B cell (primary cell): ENCODE measurements at regions not wholly inside any gene's neighbourhood (a gene's known extent, or its start where the extent isn't known, plus 50 kb on each side); places are given as distances from the start of the nearest gene placed in this dataset.

Experiments
- ATAC-seq: fragments of 200-7000 bp; cut with Tn5 transposase; one replicate; pipeline ENCODE4 v1.10.0; 2021; ENCODE audit warnings: low read depth, mild to moderate bottlenecking, moderate number of reproducible peaks, moderate library complexity
- CTCF ChIA-PET: fragments of 350-600 bp; sonication (Branson Sonifier 250); formaldehyde crosslinking; loops from one replicate; lab custom pipeline; 2021; ENCODE audit warnings: antibody characterized with exemption, inconsistent platforms; lab: Charles Lee
- POLR2A ChIA-PET: fragments of 350-600 bp; sonication (Branson Sonifier 250); formaldehyde crosslinking; loops from one replicate; lab custom pipeline; 2021; ENCODE audit warnings: antibody characterized with exemption; lab: Charles Lee
- DNase-seq: peaks from one replicate; pipeline ENCODE4 v3.0.0; 2013
- H2AFZ ChIP-seq: 2 replicates; pipeline ENCODE4 v1.6.1; 2012; ENCODE audit warnings: mild to moderate bottlenecking, low read depth, low read length; ENCODE audit not compliant: insufficient read depth, poor library complexity, severe bottlenecking
- H3K27ac ChIP-seq, 2 donors: 1 replicate in 1 of 2; 2 replicates in 1 of 2; pipeline ENCODE4 v1.5.1; 2012 to 2013; ENCODE audit warnings: low read length in 2 of 2, mild to moderate bottlenecking in 2 of 2, moderate library complexity in 1 of 2
- H3K27me3 ChIP-seq, 4 experiments: fragments of 200-600 bp in 1 of 4; sonication (generic) in 1 of 4; replicated peaks in 1 of 4; 1 replicate in 2 of 4; 2 replicates in 2 of 4; pipeline versions ENCODE4 v1.6.1 to v1.7.0; 2013 to 2016; ENCODE audit warnings: low read length in 3 of 4, mild to moderate bottlenecking in 2 of 4, mixed read lengths in 1 of 4, moderate library complexity in 1 of 4; ENCODE audit not compliant: insufficient read depth in 4 of 4, control insufficient read depth in 3 of 4; ENCODE audit errors: control extremely low read depth in 1 of 4
- H3K36me3 ChIP-seq, 2 experiments: replicated peaks in 1 of 2; 1 replicate in 1 of 2; 2 replicates in 1 of 2; pipeline versions ENCODE4 v1.6.1 to v1.7.1; 2013; ENCODE audit warnings: low read length in 1 of 2; ENCODE audit not compliant: insufficient read depth in 2 of 2, control insufficient read depth in 1 of 2; ENCODE audit errors: control extremely low read depth in 1 of 2, extremely low read depth in 1 of 2
- H3K4me1 ChIP-seq, 2 donors: fragments of 200-600 bp in 1 of 2; sonication (generic) in 1 of 2; 1 replicate in 1 of 2; 2 replicates in 1 of 2; pipeline versions ENCODE4 v1.5.1 to v1.6.1; 2013 to 2017; ENCODE audit warnings: low read length in 2 of 2; ENCODE audit not compliant: control insufficient read depth in 2 of 2, insufficient read depth in 2 of 2
- H3K4me2 ChIP-seq: replicated peaks from 2 replicates; pipeline ENCODE3; 2012; ENCODE audit warnings: mild to moderate bottlenecking, low read depth, low read length; ENCODE audit not compliant: poor library complexity, severe bottlenecking
- H3K4me3 ChIP-seq, 5 experiments: fragments of 200-600 bp in 1 of 5; sonication (generic) in 1 of 5; 1 replicate in 3 of 5; 2 replicates in 2 of 5; pipeline versions ENCODE4 v1.5.1 to v1.7.0; 2011 to 2016; ENCODE audit warnings: low read length in 4 of 5, mild to moderate bottlenecking in 4 of 5, low read depth in 2 of 5, control low read depth in 1 of 5, moderate library complexity in 1 of 5; ENCODE audit not compliant: insufficient read depth in 1 of 5; ENCODE audit errors: control extremely low read depth in 1 of 5, extremely low read depth in 1 of 5
- H3K79me2 ChIP-seq: fragments of 200-600 bp; sonication (generic); one replicate; pipeline ENCODE4 v1.6.0; 2016; ENCODE audit warnings: low read length; ENCODE audit not compliant: control insufficient read depth, insufficient read depth
- H3K9ac ChIP-seq: fragments of 200-600 bp; sonication (generic); 2 replicates; pipeline ENCODE4 v1.6.1; 2017; ENCODE audit warnings: mild to moderate bottlenecking, low read length, moderate library complexity
- H3K9me3 ChIP-seq, 3 donors: one replicate each; pipeline versions ENCODE4 v1.6.1 to v1.7.1; 2013; ENCODE audit warnings: low read length in 2 of 3; ENCODE audit not compliant: control insufficient read depth in 2 of 3, insufficient read depth in 1 of 3; ENCODE audit errors: control extremely low read depth in 1 of 3
- H4K20me1 ChIP-seq: 2 replicates; pipeline ENCODE4 v1.6.0; 2012; ENCODE audit warnings: mild to moderate bottlenecking, low read length; ENCODE audit not compliant: insufficient read depth, control insufficient read depth, poor library complexity, severe bottlenecking
- H3K27ac Mint-ChIP-seq: one replicate; pipeline ENCODE4 v1.8.0; 2021; ENCODE audit warnings: mixed read lengths
- H3K27me3 Mint-ChIP-seq: one replicate; pipeline ENCODE4 v1.8.0; 2021; ENCODE audit warnings: mixed read lengths
- H3K4me1 Mint-ChIP-seq: one replicate; pipeline ENCODE4 v1.8.0; 2021; ENCODE audit warnings: mixed read lengths
- H3K4me3 Mint-ChIP-seq: one replicate; pipeline ENCODE4 v1.8.0; 2021; ENCODE audit warnings: mixed read lengths
- H3K9me3 Mint-ChIP-seq: one replicate; pipeline ENCODE4 v1.8.0; 2022; ENCODE audit warnings: mixed read lengths; ENCODE audit not compliant: insufficient read depth
- CTCF ChIP-seq: fragments of 200-600 bp; IDR thresholded peaks from one replicate; pipeline ENCODE4 v1.8.0; 2022; ENCODE audit warnings: antibody characterized with exemption, mild to moderate bottlenecking
- EZH2 ChIP-seq: IDR thresholded peaks from 2 replicates; pipeline ENCODE4 v1.6.1; 2012; ENCODE audit warnings: borderline replicate concordance, low read depth, mild to moderate bottlenecking, moderate library complexity, low read length; ENCODE audit not compliant: insufficient read depth, poor library complexity, severe bottlenecking
- WGBS: methylation state at CpG from one replicate; pipeline ENCODE4 v1.1.5; 2013; ENCODE audit warnings: missing lambda C conversion rate; ENCODE audit not compliant: insufficient coverage; 5-methylcytosine and 5-hydroxymethylcytosine counted together
- intact Hi-C: fragments of 100-400 bp; cut with micrococcal nuclease; formaldehyde crosslinking; loops from one replicate; pipeline ENCODE4 v1.10.0; 2022

- no peak overlapping the region for H3K4me3 ChIP-seq
- no peak overlapping the region for H3K27ac Mint-ChIP-seq
- CTCF ChIA-PET: no interaction called here
- DNase-seq: no peak
- no peaks in the 10 kb centered on the region for H3K36me3 ChIP-seq
- H3K9ac ChIP-seq: no peak overlapping the region
- TF ChIP-seq CTCF (no peak), EZH2 (no peak)
- no CpG with 5 or more reads among the region's 1 CpG for WGBS
- no peak overlapping the region for H3K4me3 Mint-ChIP-seq
- H3K9me3 ChIP-seq: no peaks in the 10 kb centered on the region
- no peaks in the 10 kb centered on the region for H3K27me3 ChIP-seq
- no peak overlapping the region for H3K4me2 ChIP-seq
- H3K4me1 ChIP-seq: no peaks in the 10 kb centered on the region
- H3K9me3 Mint-ChIP-seq: peaks cover 6% of the 10 kb centered on the region
- no peak overlapping the region for H3K27ac ChIP-seq
- H3K27me3 Mint-ChIP-seq: no peaks in the 10 kb centered on the region
- H4K20me1 ChIP-seq: no peaks in the 10 kb centered on the region
- H3K79me2 ChIP-seq: no peaks in the 10 kb centered on the region
- POLR2A ChIA-PET: no interaction called here
- ATAC-seq: no peak
- no peaks in the 10 kb centered on the region for H3K4me1 Mint-ChIP-seq
- H2AFZ ChIP-seq: no peak overlapping the region
- intact Hi-C loops: no loop called here
Observed at GRCh38 chr18:33830213-33830612, 252.2 kb downstream of the ASXL3 start.

- Histone ChIP-seq H4K20me1 (no peaks in the 10 kb centered on the region), H2AFZ (no peak overlapping the region), H3K79me2 (no peaks in the 10 kb centered on the region), H3K4me1 (no peaks in the 10 kb centered on the region), H3K4me2 (no peak overlapping the region), H3K9ac (no peak overlapping the region), H3K36me3 (no peaks in the 10 kb centered on the region), H3K27ac (no peak overlapping the region), H3K4me3 (no peak overlapping the region), H3K27me3 (no peaks in the 10 kb centered on the region), H3K9me3 (no peaks in the 10 kb centered on the region)
- no peak for TF ChIP-seq CTCF
- TF ChIP-seq EZH2: no peak
- DNase-seq (no peak), ATAC-seq (no peak)
- Mint-ChIP-seq H3K9me3 (peaks cover 6% of the 10 kb centered on the region), H3K27ac (no peak overlapping the region), H3K4me3 (no peak overlapping the region), H3K4me1 (no peaks in the 10 kb centered on the region), H3K27me3 (no peaks in the 10 kb centered on the region)
- CTCF ChIA-PET: no interaction called here
- WGBS: no CpG with 5 or more reads among the region's 2 CpGs
- POLR2A ChIA-PET: no interaction called here
- intact Hi-C loops: no loop called here
Observed at GRCh38 chr18:33828949-33829348, 250.9 kb downstream of the ASXL3 start.
